Esophagus muscularis mucosa (tissue), 4 donors: ENCODE measurements at regions not wholly inside any gene's neighbourhood (a gene's known extent, or its start where the extent isn't known, plus 50 kb on each side); places are given as distances from the start of the nearest gene placed in this dataset.

ENCODE experiments used
- EP300 ChIP-seq: sonication (generic); formaldehyde crosslinking; IDR thresholded peaks from one replicate; pipeline ENCODE4 v1.6.1; 2017; ENCODE audit warnings: antibody characterized with exemption
- POLR2A ChIP-seq: fragments of 450-650 bp; IDR thresholded peaks from one replicate; pipeline ENCODE4 v1.6.1; 2017; ENCODE audit warnings: antibody characterized with exemption, moderate library complexity, mild to moderate bottlenecking, low read depth
- POLR2AphosphoS5 ChIP-seq, 2 donors: sonication (generic); formaldehyde crosslinking; IDR thresholded peaks; one replicate each; pipeline ENCODE4 v1.6.1; 2017; ENCODE audit warnings: antibody characterized with exemption in 2 of 2
- TF ChIP-seq, protein P1 (sequence below), 3 experiments: fragments of 200-600 bp in 2 of 3; fragments of 450-650 bp in 1 of 3; sonication (generic) in 2 of 3; IDR thresholded peaks; one replicate each; pipeline ENCODE4 v1.5.1; 2017 to 2019; ENCODE audit warnings: antibody characterized with exemption in 3 of 3, mild to moderate bottlenecking in 2 of 3, moderate library complexity in 1 of 3

DNA sequence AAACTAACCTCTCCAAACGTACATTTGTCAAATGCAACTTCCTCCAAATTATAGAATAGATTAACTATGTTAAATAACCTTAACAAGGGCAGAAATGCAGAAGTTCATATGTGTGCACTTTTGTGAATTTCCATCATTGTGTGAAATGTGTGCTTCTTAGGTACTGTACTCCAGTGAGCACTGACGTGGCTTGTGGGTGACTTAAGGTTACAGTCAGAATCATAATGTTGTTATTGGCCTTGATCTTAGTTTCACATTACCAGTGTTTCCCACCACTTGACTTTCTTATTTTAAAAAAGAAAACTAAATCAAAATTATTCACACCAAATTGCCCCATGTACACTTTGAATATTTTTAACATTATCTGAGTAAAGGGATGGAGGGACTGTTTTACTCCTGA is 155.1 kb upstream of the FZD8 start:
- TF ChIP-seq, protein P1, sequence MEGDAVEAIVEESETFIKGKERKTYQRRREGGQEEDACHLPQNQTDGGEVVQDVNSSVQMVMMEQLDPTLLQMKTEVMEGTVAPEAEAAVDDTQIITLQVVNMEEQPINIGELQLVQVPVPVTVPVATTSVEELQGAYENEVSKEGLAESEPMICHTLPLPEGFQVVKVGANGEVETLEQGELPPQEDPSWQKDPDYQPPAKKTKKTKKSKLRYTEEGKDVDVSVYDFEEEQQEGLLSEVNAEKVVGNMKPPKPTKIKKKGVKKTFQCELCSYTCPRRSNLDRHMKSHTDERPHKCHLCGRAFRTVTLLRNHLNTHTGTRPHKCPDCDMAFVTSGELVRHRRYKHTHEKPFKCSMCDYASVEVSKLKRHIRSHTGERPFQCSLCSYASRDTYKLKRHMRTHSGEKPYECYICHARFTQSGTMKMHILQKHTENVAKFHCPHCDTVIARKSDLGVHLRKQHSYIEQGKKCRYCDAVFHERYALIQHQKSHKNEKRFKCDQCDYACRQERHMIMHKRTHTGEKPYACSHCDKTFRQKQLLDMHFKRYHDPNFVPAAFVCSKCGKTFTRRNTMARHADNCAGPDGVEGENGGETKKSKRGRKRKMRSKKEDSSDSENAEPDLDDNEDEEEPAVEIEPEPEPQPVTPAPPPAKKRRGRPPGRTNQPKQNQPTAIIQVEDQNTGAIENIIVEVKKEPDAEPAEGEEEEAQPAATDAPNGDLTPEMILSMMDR (IDR thresholded peaks at IDR 0.05) = no peak
- no peak for TF ChIP-seq EP300
- TF ChIP-seq POLR2A = no peak
- no peak for TF ChIP-seq POLR2AphosphoS5 (IDR thresholded peaks at IDR 0.05)
